ENCODE measurements at regions not wholly inside any gene's neighbourhood (a gene's known extent, or its start where the extent isn't known, plus 50 kb on each side); places are given as distances from the start of the nearest gene placed in this dataset.

- Histone ChIP-seq H4K20me1 (ENCODE audit: control insufficient read depth, extremely low read depth, insufficient read depth, low read length) (no peaks in the 10 kb centered on the region), H3K4me3 (ENCODE audit: control insufficient read depth in 2 of 3, extremely low read depth in 1 of 3, insufficient read depth in 2 of 3, low read depth in 1 of 3, low read length in 3 of 3) (no peak overlapping the region), H2AFZ (ENCODE audit: control insufficient read depth, low read length) (no peak overlapping the region), H3K9ac (ENCODE audit: control insufficient read depth, extremely low read depth, insufficient read depth, low read length) (no peak overlapping the region), H3K4me2 (ENCODE audit: control insufficient read depth, extremely low read depth, insufficient read depth, low read depth, low read length) (no peak overlapping the region), H3K27me3 (ENCODE audit: control insufficient read depth, extremely low read depth, insufficient read depth, low read length) (no peaks in the 10 kb centered on the region), H3K9me3 (ENCODE audit: control insufficient read depth, low read depth, low read length) (no peaks in the 10 kb centered on the region), H3K36me3 (ENCODE audit: control insufficient read depth in 2 of 2, extremely low read depth in 1 of 2, insufficient read depth in 2 of 2, low read length in 2 of 2) (no peaks in the 10 kb centered on the region), H3K79me2 (ENCODE audit: control insufficient read depth, insufficient read depth, low read length) (no peaks in the 10 kb centered on the region), H3K4me1 (ENCODE audit: control insufficient read depth, extremely low read depth, insufficient read depth, low read length) (no peaks in the 10 kb centered on the region), H3K9me1 (ENCODE audit: control insufficient read depth, extremely low read depth, insufficient read depth, low read length) (no peaks in the 10 kb centered on the region), H3K27ac (ENCODE audit: control insufficient read depth, insufficient read depth, low read length) (no peak overlapping the region)
- no peak for TF ChIP-seq EZH2 (IDR thresholded peaks at IDR 0.05; ENCODE audit: low read length)
- TF ChIP-seq CTCF (optimal IDR thresholded peaks at IDR 0.05 in 1 of 3, IDR thresholded peaks at IDR 0.05 in 1 of 3, conservative IDR thresholded peaks at IDR 0.05 in 1 of 3; ENCODE audit: extremely low read depth in 1 of 3, insufficient read depth in 2 of 3, low read length in 3 of 3): no peak
- DNase-seq (ENCODE audit: low read depth, low spot score): no peak
- dilution Hi-C loops (cut with MboI; ENCODE audit: extremely low pct_ligation_motif_present, low sequenced_read_pairs): no loop called here
- FAIRE-seq: no peak
Observed at GRCh38 chr5:119741691-119742090, 112.3 kb downstream of the FAM170A start.

- TF ChIP-seq EZH2 (IDR thresholded peaks at IDR 0.05; ENCODE audit: low read length): no peak
- no peak for TF ChIP-seq CTCF (optimal IDR thresholded peaks at IDR 0.05 in 1 of 3, IDR thresholded peaks at IDR 0.05 in 1 of 3, conservative IDR thresholded peaks at IDR 0.05 in 1 of 3; ENCODE audit: extremely low read depth in 1 of 3, insufficient read depth in 2 of 3, low read length in 3 of 3)
- dilution Hi-C loops (cut with MboI; ENCODE audit: extremely low pct_ligation_motif_present, low sequenced_read_pairs): no loop called here
- H3K4me2 ChIP-seq (ENCODE audit: control insufficient read depth, extremely low read depth, insufficient read depth, low read depth, low read length): no peak overlapping the region
Observed at GRCh38 chr5:119742311-119742710, 113.0 kb downstream of the FAM170A start.

More at GRCh38 chr5:119742311-119742710, 113.0 kb downstream of the FAM170A start:
- Histone ChIP-seq H3K36me3 (ENCODE audit: control insufficient read depth in 2 of 2, extremely low read depth in 1 of 2, insufficient read depth in 2 of 2, low read length in 2 of 2) (no peaks in the 10 kb centered on the region), H2AFZ (ENCODE audit: control insufficient read depth, low read length) (no peak overlapping the region), H3K4me3 (ENCODE audit: control insufficient read depth in 2 of 3, extremely low read depth in 1 of 3, insufficient read depth in 2 of 3, low read depth in 1 of 3, low read length in 3 of 3) (no peak overlapping the region), H3K27me3 (ENCODE audit: control insufficient read depth, extremely low read depth, insufficient read depth, low read length) (no peaks in the 10 kb centered on the region), H3K4me1 (ENCODE audit: control insufficient read depth, extremely low read depth, insufficient read depth, low read length) (no peaks in the 10 kb centered on the region), H3K27ac (ENCODE audit: control insufficient read depth, insufficient read depth, low read length) (no peak overlapping the region), H3K9me1 (ENCODE audit: control insufficient read depth, extremely low read depth, insufficient read depth, low read length) (no peaks in the 10 kb centered on the region), H4K20me1 (ENCODE audit: control insufficient read depth, extremely low read depth, insufficient read depth, low read length) (no peaks in the 10 kb centered on the region), H3K9me3 (ENCODE audit: control insufficient read depth, low read depth, low read length) (no peaks in the 10 kb centered on the region), H3K9ac (ENCODE audit: control insufficient read depth, extremely low read depth, insufficient read depth, low read length) (no peak overlapping the region), H3K79me2 (ENCODE audit: control insufficient read depth, insufficient read depth, low read length) (no peaks in the 10 kb centered on the region)
- no peak for FAIRE-seq
- DNase-seq (ENCODE audit: low read depth, low spot score): no peak
